GM18909 (cell line): ENCODE measurements at regions not wholly inside any gene's neighbourhood (a gene's known extent, or its start where the extent isn't known, plus 50 kb on each side); places are given as distances from the start of the nearest gene placed in this dataset.

Source experiments
- ATAC-seq: cut with Tn5 transposase; IDR thresholded peaks from one replicate; pipeline ENCODE4 v1.9.1; 2021; ENCODE audit warnings: mild to moderate bottlenecking; ENCODE audit not compliant: unreplicated experiment, poor library complexity

GRCh38 chr2:102950371-102950946, 188.6 kb downstream of the TMEM182 start:
- no peak for ATAC-seq

- no peak for ATAC-seq
Observed at GRCh38 chr2:102951249-102951648, 189.4 kb downstream of the TMEM182 start.

DNA sequence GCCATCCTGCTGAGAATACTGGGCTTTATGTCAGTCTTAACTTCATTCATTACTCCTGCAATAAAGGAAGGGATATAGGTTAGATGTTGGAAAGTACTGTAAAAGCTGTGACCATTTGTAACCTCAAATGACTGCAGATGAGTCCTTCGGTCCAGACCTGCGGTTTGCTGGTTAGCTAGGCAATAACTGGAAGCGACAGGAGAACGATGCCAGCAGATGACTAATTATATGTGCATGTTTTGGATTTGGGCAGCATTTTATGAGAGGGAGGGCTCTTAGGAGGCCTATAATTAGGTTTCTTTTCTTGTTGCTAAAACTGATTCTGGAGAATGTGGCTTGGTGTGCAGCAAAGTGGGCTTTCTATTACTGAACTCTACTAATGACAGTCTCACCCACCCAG, 205.6 kb downstream of the TMEM182 start:
- ATAC-seq, result no peak

- ATAC-seq, result no peak
Observed at GRCh38 chr2:102968375-102968774, 206.5 kb downstream of the TMEM182 start.

DNA sequence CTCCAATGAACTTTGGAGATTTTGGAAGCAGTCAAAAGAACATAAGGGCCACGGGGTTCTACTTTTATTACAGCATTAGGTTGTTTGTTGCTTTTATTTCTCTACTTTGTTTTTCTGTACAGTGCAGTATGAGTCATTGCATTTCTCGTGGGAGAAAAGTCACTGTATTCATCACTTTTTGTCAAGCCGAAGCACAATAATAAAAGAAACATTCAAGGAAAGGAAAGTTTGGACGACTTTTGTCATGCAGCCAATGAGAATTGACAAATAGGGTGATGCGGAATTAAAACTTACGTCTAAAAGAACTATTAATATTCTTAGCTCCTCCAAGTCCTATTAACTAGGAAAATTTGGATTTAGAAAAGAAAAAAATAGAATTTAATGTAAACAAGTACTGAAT, 209.9 kb downstream of the TMEM182 start:
- ATAC-seq, result no peak

GRCh38 chr2:102975996-102976975, 214.5 kb downstream of the TMEM182 start:
- peak; percentile 50 for ATAC-seq

DNA sequence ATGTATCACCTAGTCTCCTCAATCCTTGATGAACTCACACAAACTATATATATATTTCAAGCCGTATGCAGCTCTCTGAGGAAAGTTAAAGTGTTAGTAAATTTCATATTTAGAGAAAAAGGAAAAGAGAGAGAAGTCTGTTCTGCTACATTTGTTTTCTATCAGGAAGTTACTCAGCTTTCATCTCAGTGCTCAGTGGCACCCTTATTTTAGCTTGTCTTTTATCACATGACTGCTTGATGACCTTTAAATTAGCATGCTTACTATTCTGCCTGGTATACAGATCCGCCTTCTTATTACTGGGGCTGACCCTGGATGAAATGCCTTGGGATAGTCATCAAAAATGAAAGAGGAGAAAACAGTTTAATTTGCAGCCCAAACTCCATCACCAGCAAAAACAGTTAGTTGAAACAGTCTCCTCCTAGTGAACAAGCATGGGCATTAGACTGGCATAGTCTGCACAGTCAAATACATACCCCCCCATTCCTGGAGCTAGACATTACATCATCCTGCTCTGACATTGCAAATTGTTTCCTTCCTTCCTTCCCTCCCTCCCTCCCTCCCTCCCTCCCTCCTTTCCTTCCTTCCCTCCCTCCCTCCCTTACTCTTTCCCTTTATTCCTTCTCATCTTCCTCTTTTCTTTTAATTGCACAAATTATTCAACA, 215.7 kb downstream of the TMEM182 start:
- ATAC-seq, result no peak

DNA sequence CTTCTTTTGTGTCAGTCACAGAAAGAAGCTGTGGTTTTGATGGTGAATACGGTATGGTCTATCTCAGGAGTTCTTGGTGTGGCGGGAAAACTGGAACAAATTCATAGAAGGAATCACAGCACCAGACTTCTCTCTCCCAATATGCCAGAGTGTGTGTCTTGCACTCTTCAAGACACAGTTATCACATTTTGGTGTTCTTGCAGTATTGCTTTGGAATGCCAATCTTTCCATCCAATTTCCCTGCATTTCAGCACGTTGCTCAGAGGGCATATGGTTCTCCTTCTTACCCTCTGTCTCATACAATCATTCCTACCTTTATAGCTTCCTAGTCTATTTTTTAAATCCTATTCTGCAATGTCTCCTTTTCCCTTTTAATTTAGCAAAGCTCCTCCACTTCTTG, 216.3 kb downstream of the TMEM182 start:
- no peak for ATAC-seq

DNA sequence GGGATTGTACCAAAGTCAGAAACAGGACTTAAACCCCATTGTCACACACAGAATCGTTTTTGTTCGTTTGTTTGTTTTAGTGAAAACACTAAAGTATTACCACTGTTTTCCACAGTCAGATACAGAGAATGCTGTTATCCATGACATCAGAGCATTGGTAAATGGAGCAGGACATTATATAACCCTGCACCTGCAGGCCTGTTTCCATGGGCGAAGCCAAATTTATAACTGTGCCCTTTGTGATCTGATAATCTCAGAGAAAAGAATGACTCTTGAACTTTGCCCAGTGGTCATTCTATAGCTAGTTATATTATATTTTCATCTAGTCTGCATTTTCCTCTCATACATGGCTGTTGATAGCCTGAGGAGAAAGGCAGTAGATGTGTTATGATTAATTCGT, 217.6 kb downstream of the TMEM182 start:
- ATAC-seq, result no peak

- no peak for ATAC-seq
Observed at GRCh38 chr2:102983786-102984185, 222.0 kb downstream of the TMEM182 start.

GRCh38 chr2:102986826-102987490, 225.1 kb downstream of the TMEM182 start:
- no peak for ATAC-seq

GRCh38 chr2:102992607-102993006, 230.8 kb downstream of the TMEM182 start:
- no peak for ATAC-seq

DNA sequence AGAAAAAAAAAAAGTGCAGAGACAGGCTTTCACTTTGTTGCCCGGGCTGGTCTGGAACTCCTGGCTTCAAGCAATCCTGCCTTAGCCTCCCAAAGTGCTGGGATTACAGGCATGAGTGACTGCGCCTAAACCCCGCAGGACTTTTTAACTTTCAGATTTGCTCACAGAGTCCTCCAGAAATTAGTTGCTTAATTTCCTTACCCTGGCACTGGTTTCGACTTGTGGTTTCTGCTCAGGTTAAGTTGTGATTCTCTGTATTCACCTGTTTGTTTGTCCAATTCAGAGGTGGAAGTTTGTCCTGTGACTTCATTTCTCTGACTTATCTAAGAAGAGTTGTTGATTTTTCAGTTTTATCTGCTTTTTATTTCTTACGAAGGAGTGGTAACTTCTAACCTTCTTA, 238.1 kb downstream of the TMEM182 start:
- ATAC-seq, result no peak

DNA sequence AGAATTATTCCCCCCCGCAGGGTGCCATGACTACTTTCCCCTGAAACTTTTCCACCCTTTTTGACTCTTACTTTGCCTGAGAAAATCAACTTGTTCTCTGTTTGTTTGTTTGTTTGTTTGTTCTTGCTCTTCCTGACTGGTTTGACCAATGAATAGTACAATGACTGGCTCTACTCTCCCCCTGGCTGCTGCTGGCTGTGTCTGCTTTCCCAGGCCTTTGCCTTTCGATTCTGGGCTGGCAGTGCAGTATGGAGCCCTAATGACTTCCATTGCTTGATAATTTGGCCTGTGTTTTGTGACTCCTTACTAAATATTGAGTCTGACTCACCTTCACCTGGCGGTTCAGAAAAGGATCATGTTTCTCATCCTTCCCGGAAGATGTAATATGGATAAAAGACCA, 241.1 kb downstream of the TMEM182 start:
- no peak for ATAC-seq

- no peak for ATAC-seq
Observed at GRCh38 chr2:103003750-103004260, 242.0 kb downstream of the TMEM182 start.

DNA sequence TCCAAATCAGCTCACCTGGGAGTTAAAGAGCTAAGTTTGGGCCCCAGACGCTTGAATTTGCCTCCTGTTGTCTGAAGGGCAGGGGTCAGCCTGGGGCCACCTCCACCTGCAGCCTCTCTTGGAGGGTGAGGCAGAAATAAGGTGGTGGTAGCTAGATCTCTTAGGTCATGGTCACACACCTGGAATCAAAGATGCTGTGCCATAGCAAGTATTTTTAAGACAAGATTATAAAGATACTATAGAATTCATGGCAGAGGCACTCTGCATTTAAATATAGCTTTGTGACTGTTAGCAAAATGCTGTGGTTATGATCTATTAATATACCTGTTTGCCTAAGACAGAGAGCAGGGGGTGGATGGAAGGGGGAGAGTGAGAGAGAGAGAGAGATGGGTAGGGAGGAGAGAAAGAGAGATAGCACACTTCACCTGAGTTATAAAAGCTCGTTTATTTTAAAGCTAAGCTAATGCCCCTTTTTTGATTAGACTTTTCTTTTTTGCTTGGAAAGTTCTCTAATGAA, 242.7 kb downstream of the TMEM182 start:
- no peak for ATAC-seq

GRCh38 chr2:103005393-103005792, 243.6 kb downstream of the TMEM182 start:
- ATAC-seq, result no peak

- ATAC-seq, result no peak
Observed at GRCh38 chr2:103007086-103007485, 245.3 kb downstream of the TMEM182 start.

DNA sequence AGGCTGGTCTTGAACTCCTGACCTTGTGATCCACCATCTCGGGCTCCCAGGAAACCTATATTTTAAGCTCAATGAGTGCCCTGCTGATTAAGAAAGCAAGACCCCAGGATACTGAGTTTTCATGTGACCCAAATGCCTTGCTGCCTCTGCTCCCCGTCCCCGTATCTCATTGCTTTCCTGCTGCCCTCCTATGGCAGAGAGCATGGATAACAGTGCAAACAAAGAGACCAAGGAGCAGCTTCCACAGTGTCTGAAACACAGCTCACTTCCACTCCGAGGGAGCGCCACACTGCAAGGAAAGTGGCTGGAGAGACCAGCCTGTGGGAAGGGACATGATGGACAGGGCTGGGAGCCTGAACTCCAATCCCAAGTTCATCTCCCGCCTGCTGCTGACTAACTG, 246.8 kb downstream of the TMEM182 start:
- ATAC-seq, result no peak

DNA sequence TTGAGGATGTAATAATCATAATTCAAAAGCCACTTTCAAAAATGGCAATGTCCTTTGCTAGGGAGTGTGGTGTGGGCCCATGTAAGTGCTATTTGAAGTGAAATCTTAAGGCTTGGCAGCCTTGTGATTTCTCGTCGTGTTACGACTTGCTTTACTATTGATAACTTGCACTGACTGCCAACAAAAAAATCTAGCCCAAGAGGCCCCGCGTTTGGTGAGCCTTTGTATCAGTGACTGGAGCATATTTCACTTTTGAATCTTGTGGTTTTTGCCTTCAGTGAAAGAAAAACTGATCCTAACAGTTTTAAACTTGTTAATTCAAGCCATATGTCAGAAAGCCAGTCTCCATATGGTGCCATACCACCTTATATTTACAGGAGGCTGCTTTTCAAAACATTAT, 248.0 kb downstream of the TMEM182 start:
- no peak for ATAC-seq
